ENCODE measurements at regions not wholly inside any gene's neighbourhood (a gene's known extent, or its start where the extent isn't known, plus 50 kb on each side); places are given as distances from the start of the nearest gene placed in this dataset.

GRCh38 chr2:81260320-81260719, 955.8 kb upstream of the LRRTM1 start:
- POLR2A ChIA-PET = no interaction called here
- in situ Hi-C loops (cut with HindIII; ENCODE audit: low pct_unique_long_range_greater_than_20kb, low sequenced_read_pairs) = no loop called here
- intact Hi-C loops (cut with micrococcal nuclease; ENCODE audit: unreplicated experiment) = no loop called here

GRCh38 chr2:81250270-81250669, 945.7 kb upstream of the LRRTM1 start:
- no peak for ATAC-seq
- no peak for DNase-seq (ENCODE audit: low read depth, low spot score)
- in situ Hi-C loops (cut with HindIII; ENCODE audit: low pct_unique_long_range_greater_than_20kb, low sequenced_read_pairs) (no loop called here), intact Hi-C loops (cut with micrococcal nuclease; ENCODE audit: unreplicated experiment) (no loop called here)
- BruUV-seq (replicated peaks) = no TSS peak
- Histone ChIP-seq H3K4me3 (ENCODE audit: low read depth in 2 of 2, low read length in 2 of 2) (no peak overlapping the region), H3K9me3 (ENCODE audit: control insufficient read depth, insufficient read depth, low read depth, low read length) (0 out of 2 replicates have a peak, but pooled peaks cover under 1% of the 10 kb centered on the region), H3K27ac (ENCODE audit: low read length) (no peak overlapping the region), H3K27me3 (ENCODE audit: control insufficient read depth, insufficient read depth, low read length) (no peaks in the 10 kb centered on the region), H3K4me1 (ENCODE audit: control insufficient read depth, insufficient read depth, low read length) (no peaks in the 10 kb centered on the region), H3K36me3 (ENCODE audit: control insufficient read depth, insufficient read depth, low read length) (no peaks in the 10 kb centered on the region)
- no peak for TF ChIP-seq SIN3A (IDR thresholded peaks at IDR 0.05; ENCODE audit: borderline replicate concordance, insufficient read depth, low read depth, low read length)
- TF ChIP-seq POLR2AphosphoS5 (IDR thresholded peaks at IDR 0.05; ENCODE audit: low read depth, low read length) = no peak
- no peak for TF ChIP-seq CTCF (IDR thresholded peaks at IDR 0.05)
- TF ChIP-seq TCF7L2 (IDR thresholded peaks at IDR 0.05; ENCODE audit: low read depth, low read length) = no peak
- TF ChIP-seq REST (IDR thresholded peaks at IDR 0.05; ENCODE audit: insufficient read depth in 1 of 2, low read depth in 2 of 2, low read length in 1 of 2) = no peak
- ChIA-PET CTCF (no interaction called here), POLR2A (no interaction called here)

More at GRCh38 chr2:81260320-81260719, 955.8 kb upstream of the LRRTM1 start:
- no TSS peak for BruUV-seq (replicated peaks)
- TF ChIP-seq SIN3A (IDR thresholded peaks at IDR 0.05; ENCODE audit: borderline replicate concordance, insufficient read depth, low read depth, low read length) = no peak
- no peak for TF ChIP-seq TCF7L2 (IDR thresholded peaks at IDR 0.05; ENCODE audit: low read depth, low read length)
- CTCF ChIA-PET = no interaction called here
- H3K4me3 ChIP-seq (ENCODE audit: low read depth in 2 of 2, low read length in 2 of 2) = no peak overlapping the region
- H3K9me3 ChIP-seq (ENCODE audit: control insufficient read depth, insufficient read depth, low read depth, low read length) = peaks cover 2% of the 10 kb centered on the region; the same call in 1 of the 2 replicates
- no peak overlapping the region for H3K27ac ChIP-seq (ENCODE audit: low read length)
- H3K27me3 ChIP-seq (ENCODE audit: control insufficient read depth, insufficient read depth, low read length) = no peaks in the 10 kb centered on the region
- H3K36me3 ChIP-seq (ENCODE audit: control insufficient read depth, insufficient read depth, low read length) = no peaks in the 10 kb centered on the region; the same call in 1 of the 2 replicates
- no peak for ATAC-seq
- no peak for DNase-seq (ENCODE audit: low read depth, low spot score)
- H3K4me1 ChIP-seq (ENCODE audit: control insufficient read depth, insufficient read depth, low read length) = no peaks in the 10 kb centered on the region

- in situ Hi-C loops (cut with HindIII; ENCODE audit: low pct_unique_long_range_greater_than_20kb, low sequenced_read_pairs) = no loop called here
- ChIA-PET POLR2A (no interaction called here), CTCF (no interaction called here)
- BruUV-seq (replicated peaks) = no TSS peak
- Histone ChIP-seq H3K27ac (ENCODE audit: low read length) (no peak overlapping the region), H3K4me1 (ENCODE audit: control insufficient read depth, insufficient read depth, low read length) (no peaks in the 10 kb centered on the region), H3K4me3 (ENCODE audit: low read depth in 2 of 2, low read length in 2 of 2) (no peak overlapping the region), H3K36me3 (ENCODE audit: control insufficient read depth, insufficient read depth, low read length) (no peaks in the 10 kb centered on the region), H3K9me3 (ENCODE audit: control insufficient read depth, insufficient read depth, low read depth, low read length) (no peaks in the 10 kb centered on the region), H3K27me3 (ENCODE audit: control insufficient read depth, insufficient read depth, low read length) (no peaks in the 10 kb centered on the region)
- intact Hi-C loops (cut with micrococcal nuclease; ENCODE audit: unreplicated experiment) = no loop called here
- DNase-seq (ENCODE audit: low read depth, low spot score) (no peak), ATAC-seq (no peak)
- TF ChIP-seq CTCF (IDR thresholded peaks at IDR 0.05) = no peak
- TF ChIP-seq TCF7L2 (IDR thresholded peaks at IDR 0.05; ENCODE audit: low read depth, low read length) = no peak
- TF ChIP-seq POLR2AphosphoS5 (IDR thresholded peaks at IDR 0.05; ENCODE audit: low read depth, low read length) = no peak
- no peak for TF ChIP-seq SIN3A (IDR thresholded peaks at IDR 0.05; ENCODE audit: borderline replicate concordance, insufficient read depth, low read depth, low read length)
- no peak for TF ChIP-seq REST (IDR thresholded peaks at IDR 0.05; ENCODE audit: insufficient read depth in 1 of 2, low read depth in 2 of 2, low read length in 1 of 2)
Observed at GRCh38 chr2:81249152-81249551, 944.6 kb upstream of the LRRTM1 start.

Measured in Panc1 (cell line).